PC-9 (cell line): ENCODE measurements at regions not wholly inside any gene's neighbourhood (a gene's known extent, or its start where the extent isn't known, plus 50 kb on each side); places are given as distances from the start of the nearest gene placed in this dataset.

Source experiments
- BruUV-seq: library from RNA; stranded (reverse); fragments of 400-500 nt; replicated peaks from 2 replicates; lab custom pipeline; 2021; lab: Mats Ljungman, UMichigan
- CTCF ChIA-PET: fragments of 300-600 bp; sonication (Branson Sonifier 250); formaldehyde crosslinking; loops from one replicate; lab custom pipeline; 2022; ENCODE audit warnings: antibody characterized with exemption; lab: Charles Lee
- POLR2A ChIA-PET: fragments of 300-600 bp; sonication (Branson Sonifier 250); formaldehyde crosslinking; loops from one replicate; lab custom pipeline; 2022; ENCODE audit warnings: antibody characterized with exemption; ENCODE audit not compliant: unreplicated experiment; lab: Charles Lee
- DNase-seq, 2 experiments: peaks; one replicate each; pipeline versions ENCODE4 v3.0.0 to v3.0.0-alpha.2; 2015 to 2022; ENCODE audit warnings: mixed read lengths in 1 of 2
- H2AFZ ChIP-seq: fragments of 200-600 bp; sonication (generic); 2 replicates; pipeline ENCODE4 v1.8.1; 2017; ENCODE audit warnings: antibody characterized with exemption
- H3F3A ChIP-seq: fragments of 200-600 bp; sonication (generic); 2 replicates; pipeline ENCODE4 v1.8.1; 2017; ENCODE audit warnings: antibody characterized with exemption, mild to moderate bottlenecking, low read depth; ENCODE audit not compliant: insufficient read depth
- H3K27ac ChIP-seq: fragments of 200-600 bp; sonication (generic); 2 replicates; pipeline ENCODE4 v1.6.1; 2016; ENCODE audit warnings: mixed run types
- H3K27me3 ChIP-seq: fragments of 200-600 bp; sonication (generic); 2 replicates; pipeline ENCODE4 v1.6.1; 2016; ENCODE audit warnings: low read depth, mixed run types; ENCODE audit not compliant: insufficient read depth
- H3K36me3 ChIP-seq: fragments of 200-600 bp; sonication (generic); 2 replicates; pipeline ENCODE4 v1.6.1; 2016; ENCODE audit warnings: low read depth, mixed run types
- H3K4me1 ChIP-seq: fragments of 200-600 bp; sonication (generic); replicated peaks from 2 replicates; pipeline ENCODE4 v1.6.1; 2016; ENCODE audit warnings: mixed run types; ENCODE audit not compliant: insufficient read depth
- H3K4me2 ChIP-seq: fragments of 200-600 bp; sonication (generic); 2 replicates; pipeline ENCODE4 v1.6.1; 2017; ENCODE audit warnings: mixed run types
- H3K4me3 ChIP-seq: fragments of 200-600 bp; sonication (generic); 2 replicates; pipeline ENCODE4 v1.6.1; 2016; ENCODE audit warnings: mixed run types
- H3K79me2 ChIP-seq: fragments of 200-600 bp; sonication (generic); 2 replicates; pipeline ENCODE4 v1.6.1; 2017; ENCODE audit warnings: low read depth, mixed run types
- H3K9me2 ChIP-seq: fragments of 200-600 bp; sonication (generic); 2 replicates; pipeline ENCODE4 v1.8.1; 2017; ENCODE audit warnings: mild to moderate bottlenecking; ENCODE audit not compliant: insufficient read depth
- H3K9me3 ChIP-seq: fragments of 200-600 bp; sonication (generic); 2 replicates; pipeline ENCODE4 v1.8.1; 2016; ENCODE audit warnings: low read depth; ENCODE audit not compliant: insufficient read depth
- H4K20me1 ChIP-seq: fragments of 200-600 bp; sonication (generic); 2 replicates; pipeline ENCODE4 v1.8.1; 2017; ENCODE audit not compliant: insufficient read depth
- CTCF ChIP-seq: fragments of 200-600 bp; sonication (generic); conservative IDR thresholded peaks from 2 replicates; pipeline ENCODE4 v1.6.1; 2017; ENCODE audit warnings: mixed run types, antibody characterized with exemption, mild to moderate bottlenecking, moderate library complexity
- EZH2 ChIP-seq: fragments of 200-600 bp; sonication (generic); IDR thresholded peaks from 2 replicates; pipeline ENCODE4 v1.8.0; 2017; ENCODE audit warnings: antibody characterized with exemption, low read depth
- intact Hi-C: fragments of 100-400 bp; cut with micrococcal nuclease; formaldehyde crosslinking; loops from one replicate; pipeline ENCODE4 v1.10.0; 2022; ENCODE audit not compliant: unreplicated experiment

- Histone ChIP-seq H3K9me2 (no peaks in the 10 kb centered on the region), H3K4me2 (no peak overlapping the region), H3K4me1 (no peaks in the 10 kb centered on the region), H3K79me2 (no peaks in the 10 kb centered on the region), H3K9me3 (no peaks in the 10 kb centered on the region), H3K4me3 (no peak overlapping the region), H2AFZ (no peak overlapping the region), H4K20me1 (no peaks in the 10 kb centered on the region), H3K36me3 (no peaks in the 10 kb centered on the region), H3K27me3 (no peaks in the 10 kb centered on the region), H3F3A (no peaks in the 10 kb centered on the region), H3K27ac (no peak overlapping the region)
- CTCF ChIA-PET, result no interaction called here
- intact Hi-C loops, result loop anchor here (5.0 kb wide), 1 partner anchor 348 kb away; no protein-coding TSS in a partner anchor
- no peak for DNase-seq
- POLR2A ChIA-PET, result no interaction called here
- TF ChIP-seq CTCF, result no peak
- no peak for TF ChIP-seq EZH2
- no TSS peak for BruUV-seq
Observed at GRCh38 chr21:16910435-16911165, 602.2 kb upstream of the CXADR start.

- no peaks in the 10 kb centered on the region for H3F3A ChIP-seq
- no peak overlapping the region for H3K27ac ChIP-seq
- H3K4me1 ChIP-seq, result no peaks in the 10 kb centered on the region
- CTCF ChIA-PET, result no interaction called here
- intact Hi-C loops, result loop anchor here (5.0 kb wide), 1 partner anchor 349 kb away; no protein-coding TSS in a partner anchor
- POLR2A ChIA-PET, result no interaction called here
- no peak for TF ChIP-seq EZH2
- no peak for TF ChIP-seq CTCF
- H2AFZ ChIP-seq, result no peak overlapping the region
- no TSS peak for BruUV-seq
- H3K36me3 ChIP-seq, result no peaks in the 10 kb centered on the region
- no peak overlapping the region for H3K4me2 ChIP-seq
- DNase-seq, result no peak
- no peaks in the 10 kb centered on the region for H3K9me2 ChIP-seq
- no peaks in the 10 kb centered on the region for H3K27me3 ChIP-seq
- no peaks in the 10 kb centered on the region for H3K79me2 ChIP-seq
- no peaks in the 10 kb centered on the region for H3K9me3 ChIP-seq
- H4K20me1 ChIP-seq, result no peaks in the 10 kb centered on the region
- no peak overlapping the region for H3K4me3 ChIP-seq
Observed at GRCh38 chr21:16911166-16911607, 601.7 kb upstream of the CXADR start.

DNA sequence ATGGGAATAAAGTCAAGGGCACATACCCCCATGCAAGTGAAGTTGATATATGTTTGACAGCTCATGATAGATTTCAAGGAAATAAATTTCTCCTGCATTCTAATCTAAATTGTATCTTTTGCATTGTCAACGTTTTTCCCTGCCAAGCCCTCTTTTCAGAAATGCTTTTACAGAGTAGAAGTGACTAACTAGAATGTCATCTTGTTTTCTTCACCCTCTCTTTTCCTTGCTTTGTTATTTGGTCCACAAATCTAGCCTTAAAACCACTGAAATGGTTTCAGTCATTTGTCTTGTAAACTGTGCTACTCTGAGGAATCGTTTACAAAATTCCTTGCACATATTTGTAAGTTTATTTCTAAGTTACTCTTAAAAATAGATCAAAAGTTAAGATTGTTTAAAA is 600.8 kb upstream of the CXADR start:
- no peaks in the 10 kb centered on the region for H3K9me2 ChIP-seq
- intact Hi-C loops, result loop anchor here (5.0 kb wide), 1 partner anchor 350 kb away; no protein-coding TSS in a partner anchor
- ChIA-PET POLR2A (interaction anchor here (0.7 kb wide), 1 partner anchor 395 kb away, joined by 3 read pairs; no protein-coding TSS in a partner anchor), CTCF (no interaction called here)
- no peaks in the 10 kb centered on the region for H3K27me3 ChIP-seq
- H3K4me3 ChIP-seq, result no peak overlapping the region
- TF ChIP-seq CTCF (no peak), EZH2 (no peak)
- H3F3A ChIP-seq, result no peaks in the 10 kb centered on the region
- no peak overlapping the region for H2AFZ ChIP-seq
- DNase-seq, result peak; percentile 12 to 56
- no peaks in the 10 kb centered on the region for H3K36me3 ChIP-seq
- no TSS peak for BruUV-seq
- no peak overlapping the region for H3K27ac ChIP-seq
- H3K79me2 ChIP-seq, result no peaks in the 10 kb centered on the region
- H3K4me2 ChIP-seq, result no peak overlapping the region
- H3K9me3 ChIP-seq, result no peaks in the 10 kb centered on the region
- no peaks in the 10 kb centered on the region for H4K20me1 ChIP-seq
- no peaks in the 10 kb centered on the region for H3K4me1 ChIP-seq
